HG02885 (cell line): ENCODE measurements at regions not wholly inside any gene's neighbourhood (a gene's known extent, or its start where the extent isn't known, plus 50 kb on each side); places are given as distances from the start of the nearest gene placed in this dataset.
"Not testable (repeated sequence)": the region's sequence is repeated elsewhere in the genome, so short reads cannot be mapped to it uniquely, and the experiment has no call there.

Experiments used
- ATAC-seq: cut with Tn5 transposase; IDR thresholded peaks from one replicate; pipeline ENCODE4 v1.9.1; 2021; ENCODE audit warnings: mild to moderate bottlenecking; ENCODE audit not compliant: unreplicated experiment, poor library complexity

DNA sequence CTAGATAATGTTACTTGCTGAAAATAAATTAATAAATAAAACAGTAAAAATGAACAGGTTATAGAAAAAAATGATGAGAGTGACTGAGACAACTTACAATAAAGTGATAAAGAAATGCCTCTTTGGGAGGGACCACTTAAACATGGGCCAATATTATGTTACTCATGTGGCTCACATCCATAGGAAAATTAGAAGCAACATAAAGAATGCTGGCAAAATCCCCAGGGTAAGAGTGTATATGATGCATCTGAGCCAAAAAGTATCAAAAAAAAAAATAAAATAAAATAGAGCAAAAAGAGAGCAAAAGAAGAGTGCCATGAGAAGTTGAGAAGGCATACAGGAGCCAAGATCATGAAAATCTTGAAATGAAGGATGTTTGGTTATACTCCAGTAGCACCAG is 818.0 kb downstream of the LTN1 start:
- ATAC-seq = no peak

GRCh38 chr21:28174006-28174405 is 818.7 kb downstream of the LTN1 start:
- no peak for ATAC-seq

- no peak for ATAC-seq
Observed at GRCh38 chr21:28172376-28172775, 820.3 kb downstream of the LTN1 start.

GRCh38 chr21:28167366-28167765 is 825.3 kb downstream of the LTN1 start:
- no peak for ATAC-seq

- not testable (repeated sequence) for ATAC-seq
Observed at GRCh38 chr21:28164519-28164918, 828.2 kb downstream of the LTN1 start.

DNA sequence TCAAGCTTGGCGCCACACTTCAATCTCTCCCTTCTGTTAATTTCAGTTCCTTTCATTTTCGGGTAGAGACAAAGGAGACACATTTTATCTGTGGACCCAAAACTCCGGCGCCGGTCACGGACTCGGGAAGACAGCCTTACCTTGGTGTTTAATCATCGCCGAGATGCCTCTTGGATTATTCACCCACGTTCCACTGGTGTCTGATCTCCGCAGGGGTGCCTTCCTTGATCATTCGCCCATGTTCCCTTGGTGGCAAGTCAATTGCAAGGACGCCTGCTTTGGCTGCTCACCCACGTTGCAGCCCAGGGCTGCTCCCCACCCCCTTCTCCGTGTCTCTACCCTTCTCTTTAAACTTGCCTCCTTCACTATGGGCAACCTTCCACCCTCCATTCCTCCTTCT is 830.6 kb downstream of the LTN1 start:
- ATAC-seq = not testable (repeated sequence)

DNA sequence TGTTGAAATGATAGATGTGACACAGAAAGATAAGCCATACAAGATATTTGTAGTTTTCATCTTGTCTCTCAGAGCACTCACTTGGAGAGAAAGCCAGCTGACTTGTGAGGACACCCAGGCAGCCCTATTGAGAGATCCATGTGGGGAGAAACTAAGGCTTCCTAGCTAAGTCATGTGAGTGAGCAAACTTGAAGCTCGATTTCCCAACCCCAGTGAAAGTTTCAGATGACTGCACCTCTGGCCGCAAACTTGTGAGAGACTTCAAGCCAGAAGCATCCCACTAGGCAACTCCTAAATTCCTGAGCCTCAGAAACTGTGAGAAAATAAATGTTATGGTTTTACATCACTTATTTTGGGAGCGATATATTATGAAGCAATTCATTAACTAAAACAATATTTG is 832.3 kb downstream of the LTN1 start:
- no peak for ATAC-seq

- ATAC-seq = no peak
Observed at GRCh38 chr21:28159396-28159795, 833.3 kb downstream of the LTN1 start.

DNA sequence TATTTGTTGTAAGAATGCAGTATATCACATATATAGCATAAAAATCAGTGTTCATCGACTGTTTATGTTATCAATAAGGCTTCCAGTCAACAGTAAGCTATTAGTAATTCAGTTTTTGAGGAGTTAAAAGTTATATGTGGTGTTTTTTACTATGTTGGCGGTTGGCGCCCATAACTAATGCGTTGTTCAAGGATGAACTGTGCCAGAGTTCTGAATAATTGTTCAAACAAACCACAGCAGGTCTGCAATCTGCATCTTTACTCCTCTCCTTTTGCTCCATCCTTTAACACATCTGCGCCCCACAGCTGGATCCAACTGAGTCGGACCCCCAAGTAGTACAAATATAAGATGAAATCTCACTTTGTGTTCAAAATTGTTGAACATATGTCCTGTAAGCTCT is 836.1 kb downstream of the LTN1 start:
- ATAC-seq = no peak

GRCh38 chr21:28154121-28154520 is 838.6 kb downstream of the LTN1 start:
- no peak for ATAC-seq

DNA sequence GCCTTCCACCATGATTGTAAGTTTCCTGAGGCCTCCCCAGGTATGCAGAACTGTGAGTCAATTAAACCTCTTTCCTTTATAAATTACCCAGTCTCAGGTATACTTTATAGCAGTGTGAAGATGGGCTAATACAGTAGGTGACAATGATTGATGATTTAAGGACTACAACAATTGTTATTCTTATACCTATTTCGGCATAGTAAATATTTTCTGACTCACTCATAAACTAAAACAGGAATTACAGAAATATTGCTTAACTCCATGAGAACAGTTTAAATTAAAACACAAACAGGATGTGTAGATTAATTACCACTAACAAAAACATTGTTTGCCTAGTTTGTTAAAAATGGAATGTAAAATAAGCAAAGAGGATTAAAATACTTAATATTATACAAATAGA is 839.9 kb downstream of the LTN1 start:
- ATAC-seq = no peak

DNA sequence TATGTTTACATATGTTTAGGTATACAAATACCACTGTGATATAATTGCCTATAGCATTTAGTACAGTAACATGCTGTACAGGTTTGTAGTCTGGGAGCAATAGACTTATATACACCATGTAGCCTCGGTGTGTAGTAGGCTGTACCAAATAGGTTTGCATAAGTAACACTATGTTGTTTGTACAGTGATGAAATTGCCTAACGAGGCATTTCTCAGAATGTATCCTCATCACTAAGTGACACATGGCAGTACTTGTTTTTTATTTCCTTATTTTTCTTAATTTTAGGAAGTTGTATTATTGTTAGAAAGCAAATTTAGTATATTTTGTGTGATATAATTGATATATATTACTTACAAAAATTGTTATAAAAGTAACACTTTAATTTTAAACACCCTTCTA is 840.9 kb downstream of the LTN1 start:
- ATAC-seq = no peak

GRCh38 chr21:28150778-28151177 is 841.9 kb downstream of the LTN1 start:
- ATAC-seq = no peak

- ATAC-seq = no peak
Observed at GRCh38 chr21:28148400-28149064, 844.1 kb downstream of the LTN1 start.

DNA sequence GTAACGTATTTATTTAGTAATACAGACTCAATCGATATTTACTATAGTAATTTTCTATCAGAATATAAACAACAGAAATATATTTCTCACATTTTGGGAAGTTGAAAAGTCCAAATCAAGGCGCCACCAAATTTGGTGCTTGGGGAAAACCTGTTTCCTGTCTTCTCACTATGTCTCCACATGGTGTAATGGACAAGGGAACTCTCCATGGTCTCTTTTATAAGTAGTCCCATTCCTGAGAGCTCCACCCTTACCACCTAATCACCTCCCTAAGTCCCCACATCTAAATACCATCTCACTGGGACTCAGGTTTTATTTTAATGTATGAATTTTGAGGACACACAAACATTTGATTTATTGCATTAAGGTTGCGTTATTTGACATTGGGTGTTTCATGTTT is 848.0 kb downstream of the LTN1 start:
- ATAC-seq = no peak

GRCh38 chr21:28144089-28144488 is 848.6 kb downstream of the LTN1 start:
- ATAC-seq = no peak

DNA sequence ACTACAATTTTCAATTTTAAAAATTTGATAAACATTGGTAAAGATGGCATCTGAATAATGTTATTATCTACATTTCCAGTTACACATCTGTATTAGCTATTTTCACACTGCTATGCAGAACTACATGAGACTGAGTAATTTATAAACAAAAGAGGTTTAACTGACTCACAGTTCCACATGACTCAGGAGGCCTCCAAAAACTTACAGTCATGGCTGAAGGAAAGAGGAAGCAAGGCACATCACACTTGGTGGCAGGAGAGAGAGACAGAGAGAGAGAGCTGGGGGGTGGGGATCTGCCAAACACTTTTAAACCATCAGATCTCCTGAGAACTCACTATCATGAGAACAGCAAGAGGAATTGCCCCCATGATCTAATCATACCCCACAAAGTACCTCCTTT is 850.0 kb downstream of the LTN1 start:
- no peak for ATAC-seq

DNA sequence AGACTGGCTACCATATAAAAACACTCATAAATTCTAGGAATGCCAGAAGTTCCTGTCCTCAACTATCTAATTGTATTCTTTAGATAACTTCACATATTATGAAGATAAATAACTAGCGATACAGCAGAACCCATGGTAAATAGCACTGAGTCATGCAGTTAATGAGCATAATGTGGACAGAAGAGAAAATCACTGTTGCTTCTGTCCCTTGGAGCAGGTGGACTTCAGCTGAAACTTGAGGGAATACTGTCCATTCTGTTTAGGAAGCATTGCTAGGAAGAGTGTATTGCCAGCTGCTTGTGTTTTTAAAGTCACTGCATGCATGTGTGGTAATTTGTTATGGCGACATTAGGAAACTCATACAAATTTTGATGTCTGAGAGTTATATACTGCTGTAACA is 854.4 kb downstream of the LTN1 start:
- no peak for ATAC-seq

- ATAC-seq = no peak
Observed at GRCh38 chr21:28136656-28137255, 855.9 kb downstream of the LTN1 start.

DNA sequence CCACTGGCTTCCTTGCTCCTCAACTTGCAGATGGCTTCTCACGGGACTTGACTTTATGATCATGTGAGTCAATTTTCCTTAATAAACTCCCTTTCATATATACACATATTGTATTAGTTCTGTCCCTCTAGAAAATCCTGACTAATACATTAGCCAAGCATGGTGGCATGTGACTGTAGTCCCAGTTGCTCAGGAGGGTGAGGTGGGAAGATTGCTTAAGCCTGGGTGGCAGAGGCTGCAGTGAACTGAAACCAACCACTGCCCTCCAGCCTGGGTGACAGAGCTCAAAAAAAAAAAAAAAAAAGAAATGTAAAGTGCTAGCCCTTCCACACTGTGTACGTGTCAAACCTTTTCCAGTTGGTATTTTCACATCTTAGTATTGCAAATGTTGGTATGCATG is 857.0 kb downstream of the LTN1 start:
- ATAC-seq = no peak

DNA sequence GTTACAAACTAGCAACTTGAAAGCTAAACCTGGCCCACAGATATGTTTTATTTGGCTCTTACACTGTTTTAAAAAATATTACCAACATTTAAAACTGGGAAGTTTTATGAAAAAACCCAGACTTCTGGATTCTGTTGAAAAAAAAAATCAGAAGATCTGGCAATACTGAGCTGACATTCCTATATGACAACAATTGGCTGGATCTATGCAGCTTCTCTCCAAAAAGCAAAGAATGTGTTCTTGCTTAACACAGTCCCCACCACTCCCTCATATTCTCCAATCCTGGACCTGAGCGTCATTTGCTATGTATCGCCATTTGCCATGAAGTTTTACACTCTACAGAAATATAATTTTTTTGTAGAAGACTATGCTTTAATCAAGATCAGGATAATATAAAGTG is 859.6 kb downstream of the LTN1 start:
- ATAC-seq = no peak

GRCh38 chr21:28132713-28133112 is 860.0 kb downstream of the LTN1 start:
- ATAC-seq = no peak
